ENCODE measurements at regions not wholly inside any gene's neighbourhood (a gene's known extent, or its start where the extent isn't known, plus 50 kb on each side); places are given as distances from the start of the nearest gene placed in this dataset.

GRCh38 chr5:36442352-36442751 is 140.7 kb upstream of the RANBP3L start:
- TF ChIP-seq CTCF (IDR thresholded peaks at IDR 0.05) (no peak), POLR2A (IDR thresholded peaks at IDR 0.05) (no peak)
